ENCODE measurements at regions not wholly inside any gene's neighbourhood (a gene's known extent, or its start where the extent isn't known, plus 50 kb on each side); places are given as distances from the start of the nearest gene placed in this dataset.

- DNase-seq (ENCODE audit: low spot score): peak; percentile 10
- Mint-ChIP-seq H3K27me3 (ENCODE audit: low read depth) (no peaks in the 10 kb centered on the region), H3K27ac (ENCODE audit: unreplicated experiment) (no peak overlapping the region), H3K4me3 (ENCODE audit: unreplicated experiment) (no peak overlapping the region), H3K9me3 (ENCODE audit: low read depth) (peaks cover 2% of the 10 kb centered on the region), H3K36me3 (ENCODE audit: low read depth) (no peaks in the 10 kb centered on the region), H3K4me1 (ENCODE audit: low read depth) (no peaks in the 10 kb centered on the region)
- TF ChIP-seq CTCF (IDR thresholded peaks at IDR 0.05): no peak
Measured at GRCh38 chr7:85765698-85766298, 578.9 kb upstream of the SEMA3D start.

DNA sequence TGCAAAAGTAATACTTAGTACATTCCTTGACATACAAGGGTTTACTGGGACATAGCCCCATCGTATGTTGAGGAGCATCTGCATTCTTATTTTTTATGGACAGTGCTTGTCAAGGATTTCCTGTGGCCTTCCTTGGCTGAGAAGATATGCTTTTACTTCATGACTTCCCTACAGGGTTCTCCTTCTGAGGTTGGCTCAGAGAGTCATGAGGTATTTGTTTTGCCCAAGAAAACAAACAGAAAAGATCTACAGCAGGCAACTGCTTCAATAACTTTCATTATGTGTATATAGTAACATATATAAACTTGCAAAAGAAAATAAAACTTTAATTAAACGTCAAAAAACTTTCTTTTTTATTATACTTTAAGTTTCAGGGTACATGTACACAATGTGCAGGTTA lies 577.2 kb upstream of the SEMA3D start:
- Mint-ChIP-seq H3K4me1 (ENCODE audit: low read depth) (no peaks in the 10 kb centered on the region), H3K4me3 (ENCODE audit: unreplicated experiment) (no peak overlapping the region), H3K9me3 (ENCODE audit: low read depth) (peaks cover 2% of the 10 kb centered on the region), H3K27ac (ENCODE audit: unreplicated experiment) (no peak overlapping the region), H3K36me3 (ENCODE audit: low read depth) (no peaks in the 10 kb centered on the region), H3K27me3 (ENCODE audit: low read depth) (no peaks in the 10 kb centered on the region)
- no peak for DNase-seq (ENCODE audit: low spot score)
- TF ChIP-seq CTCF (IDR thresholded peaks at IDR 0.05): no peak

GRCh38 chr7:85757348-85757747 lies 570.5 kb upstream of the SEMA3D start:
- Mint-ChIP-seq H3K27me3 (ENCODE audit: low read depth) (no peaks in the 10 kb centered on the region), H3K27ac (ENCODE audit: unreplicated experiment) (no peak overlapping the region), H3K4me3 (ENCODE audit: unreplicated experiment) (no peak overlapping the region), H3K9me3 (ENCODE audit: low read depth) (peaks cover 24% of the 10 kb centered on the region), H3K36me3 (ENCODE audit: low read depth) (peaks cover 16% of the 10 kb centered on the region), H3K4me1 (ENCODE audit: low read depth) (peaks cover under 1% of the 10 kb centered on the region)
- DNase-seq (ENCODE audit: low spot score): no peak
- TF ChIP-seq CTCF (IDR thresholded peaks at IDR 0.05): no peak

DNA sequence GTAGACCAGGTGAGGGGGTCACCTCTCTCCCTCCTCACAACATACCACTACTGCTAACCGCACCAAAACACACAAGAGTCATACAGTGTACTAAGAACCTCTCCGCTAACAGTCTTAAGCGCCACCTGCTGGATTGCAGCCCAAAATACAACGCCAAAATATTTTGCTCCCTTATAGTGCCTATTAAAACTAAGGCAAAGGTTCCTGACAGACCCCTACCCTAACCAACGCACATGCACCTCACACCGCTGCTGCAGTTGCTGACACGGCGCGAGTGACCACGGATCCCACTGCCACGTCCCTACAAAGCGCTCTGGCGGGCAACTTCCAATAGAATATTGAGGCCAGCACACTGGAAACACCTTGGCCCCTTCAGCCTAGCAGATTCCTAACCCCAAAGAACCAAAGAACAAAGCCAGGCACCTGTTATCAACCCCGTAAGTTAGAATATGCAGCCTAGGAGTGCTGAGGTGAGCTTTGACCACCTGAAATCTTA lies 563.6 kb upstream of the SEMA3D start:
- peak; percentile 84 for TF ChIP-seq CTCF (IDR thresholded peaks at IDR 0.05)
- Mint-ChIP-seq H3K9me3 (ENCODE audit: low read depth) (peaks cover 30% of the 10 kb centered on the region), H3K4me3 (ENCODE audit: unreplicated experiment) (no peak overlapping the region), H3K4me1 (ENCODE audit: low read depth) (peaks cover 10% of the 10 kb centered on the region), H3K36me3 (ENCODE audit: low read depth) (peaks cover 19% of the 10 kb centered on the region), H3K27ac (ENCODE audit: unreplicated experiment) (no peak overlapping the region), H3K27me3 (ENCODE audit: low read depth) (no peaks in the 10 kb centered on the region)
- no peak for DNase-seq (ENCODE audit: low spot score)

DNA sequence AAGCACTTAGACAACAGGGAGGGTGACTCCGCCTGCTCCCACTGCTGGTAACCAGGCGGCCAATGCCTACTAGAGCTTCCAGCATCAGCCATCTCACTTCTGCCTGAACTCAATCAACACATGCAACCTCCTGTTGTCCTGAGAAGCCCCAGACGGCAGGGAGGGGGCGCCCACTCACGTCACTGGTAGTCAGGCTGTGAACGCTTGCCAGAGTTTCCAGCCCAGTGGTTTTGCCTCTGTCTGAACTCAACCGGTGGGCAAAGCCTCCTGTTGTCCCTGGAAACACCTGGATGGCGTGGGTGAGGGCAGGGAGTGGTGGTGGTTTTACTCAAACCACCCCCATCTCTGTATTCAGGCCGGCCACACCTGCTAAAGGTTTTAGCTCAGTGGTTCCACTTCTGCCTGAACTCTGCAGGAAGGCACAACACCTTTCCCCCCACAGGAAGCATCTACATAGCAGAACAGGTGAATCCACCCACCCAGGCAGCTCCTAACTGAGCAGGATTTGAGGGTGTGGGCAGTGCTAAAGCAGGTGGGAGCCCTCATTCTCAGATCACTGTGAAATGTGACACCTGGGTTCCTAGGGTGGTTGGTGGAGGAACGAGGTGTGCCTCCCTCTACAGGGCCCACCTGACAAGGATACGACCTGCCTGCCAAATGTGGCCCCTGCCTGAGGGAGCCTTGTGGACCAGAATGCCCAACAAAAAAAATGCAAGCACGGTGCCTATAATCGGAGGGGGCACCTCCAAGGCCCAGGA lies 563.0 kb upstream of the SEMA3D start:
- Mint-ChIP-seq H3K4me1 (ENCODE audit: low read depth) (peaks cover 10% of the 10 kb centered on the region), H3K4me3 (ENCODE audit: unreplicated experiment) (no peak overlapping the region), H3K27ac (ENCODE audit: unreplicated experiment) (no peak overlapping the region), H3K27me3 (ENCODE audit: low read depth) (no peaks in the 10 kb centered on the region), H3K36me3 (ENCODE audit: low read depth) (peaks cover 14% of the 10 kb centered on the region), H3K9me3 (ENCODE audit: low read depth) (peaks cover 26% of the 10 kb centered on the region)
- TF ChIP-seq CTCF (IDR thresholded peaks at IDR 0.05): no peak
- DNase-seq (ENCODE audit: low spot score): no peak
